GM23338 (cell line): ENCODE measurements at regions not wholly inside any gene's neighbourhood (a gene's known extent, or its start where the extent isn't known, plus 50 kb on each side); places are given as distances from the start of the nearest gene placed in this dataset.

ENCODE experiments used
- CREB1 ChIP-seq: fragments of 250-450 bp; sonication (Bioruptor Pico); IDR thresholded peaks from 2 replicates; pipeline ENCODE4 v1.5.0; 2020; ENCODE audit warnings: low read depth, mild to moderate bottlenecking, moderate library complexity
- CTCF ChIP-seq, 2 experiments: fragments of 200-600 bp in 1 of 2; sonication (generic) in 1 of 2; conservative IDR thresholded peaks; 2 replicates each; pipeline versions ENCODE4 v1.5.1 to v1.6.1; 2016 to 2017; ENCODE audit warnings: antibody characterized with exemption in 2 of 2, low read depth in 2 of 2, mild to moderate bottlenecking in 2 of 2, moderate library complexity in 1 of 2
- ETS1 ChIP-seq: IDR thresholded peaks from 2 replicates; pipeline ENCODE4 v1.6.1; 2016; ENCODE audit warnings: antibody characterized with exemption
- EZH2 ChIP-seq: fragments of 200-600 bp; sonication (generic); IDR thresholded peaks from one replicate; pipeline ENCODE4 v1.8.0; 2017; ENCODE audit warnings: antibody characterized with exemption, mild to moderate bottlenecking, low read depth; ENCODE audit not compliant: unreplicated experiment
- EZH2phosphoT487 ChIP-seq: fragments of 200-600 bp; sonication (generic); IDR thresholded peaks from one replicate; pipeline ENCODE4 v1.8.1; 2018; ENCODE audit warnings: antibody characterized with exemption; ENCODE audit not compliant: unreplicated experiment
- JUNB ChIP-seq: IDR thresholded peaks from one replicate; pipeline ENCODE4 v1.6.1; 2016; ENCODE audit warnings: antibody characterized with exemption; ENCODE audit not compliant: unreplicated experiment
- NANOG ChIP-seq: IDR thresholded peaks from 2 replicates; pipeline ENCODE4 v1.6.1; 2016; ENCODE audit warnings: antibody characterized with exemption, borderline replicate concordance
- POLR2AphosphoS5 ChIP-seq: IDR thresholded peaks from 2 replicates; pipeline ENCODE4 v1.6.1; 2016; ENCODE audit warnings: antibody characterized with exemption, low read depth
- REST ChIP-seq: IDR thresholded peaks from one replicate; pipeline ENCODE4 v1.6.1; 2018; ENCODE audit warnings: antibody characterized with exemption; ENCODE audit not compliant: unreplicated experiment

GRCh38 chr18:29540548-29540947 lies 1363.6 kb upstream of the CDH2 start:
- TF ChIP-seq POLR2AphosphoS5, result no peak
- no peak for TF ChIP-seq CTCF (conservative IDR thresholded peaks at IDR 0.05; ENCODE audit: low read depth in 2 of 2)
- TF ChIP-seq JUNB, result no peak
- TF ChIP-seq EZH2, result no peak
- no peak for TF ChIP-seq NANOG
- no peak for TF ChIP-seq REST
- no peak for TF ChIP-seq ETS1
- no peak for TF ChIP-seq CREB1
- TF ChIP-seq EZH2phosphoT487, result no peak
